GM12878 (cell line): ENCODE measurements at regions not wholly inside any gene's neighbourhood (a gene's known extent, or its start where the extent isn't known, plus 50 kb on each side); places are given as distances from the start of the nearest gene placed in this dataset.

Source experiments
- ATAC-seq: fragments of 200-7000 bp; cut with Tn5 transposase; 3 replicates; pipeline ENCODE4 v1.9.1; 2020; ENCODE audit warnings: mild to moderate bottlenecking, moderate library complexity
- BruUV-seq: library from RNA; stranded (reverse); fragments of 400-500 nt; replicated peaks from 2 replicates; lab custom pipeline; 2021; lab: Mats Ljungman, UMichigan
- CTCF ChIA-PET: fragments of 300-600 bp; sonication (Branson Sonifier 250); formaldehyde crosslinking; extraction: SDS; loops from one replicate; lab custom pipeline; 2021; ENCODE audit warnings: inconsistent platforms; lab: Yijun Ruan, JAX
- POLR2A ChIA-PET: fragments of 350-600 bp; formaldehyde crosslinking; extraction: SDS; loops from one replicate; lab custom pipeline; 2021; ENCODE audit warnings: inconsistent platforms; lab: Charles Lee
- RAD21 ChIA-PET: fragments of 300-600 bp; sonication (Branson Sonifier 250); formaldehyde crosslinking; loops from one replicate; lab custom pipeline; 2023; ENCODE audit warnings: antibody characterized with exemption; ENCODE audit not compliant: unreplicated experiment; lab: Charles Lee
- SMC1A ChIA-PET: fragments of 300-600 bp; sonication (Branson Sonifier 250); formaldehyde crosslinking; loops from one replicate; lab custom pipeline; 2023; ENCODE audit not compliant: unreplicated experiment, uncharacterized antibody; lab: Charles Lee
- DNase-seq: peaks from one replicate; pipeline ENCODE4 v3.0.0-alpha.2; 2011; ENCODE audit warnings: low read depth, low spot score
- FAIRE-seq: peaks from 3 replicates; lab custom pipeline; 2011; peaks lifted over from hg19 to GRCh38; lab: Jason Lieb, UNC
- H2AFZ ChIP-seq: 2 replicates; pipeline ENCODE4 v1.6.0; 2011; ENCODE audit warnings: low read depth, low read length, control low read depth; ENCODE audit not compliant: control insufficient read depth
- H3K27ac ChIP-seq: 2 replicates; pipeline ENCODE4 v1.5.1; 2011; ENCODE audit warnings: control low read depth; ENCODE audit not compliant: control insufficient read depth, insufficient read depth
- H3K27me3 ChIP-seq, 2 experiments: replicated peaks in 1 of 2; 2 replicates each; pipeline versions ENCODE4 v1.6.0 to v1.6.1; 2011; ENCODE audit warnings: low read length in 1 of 2; ENCODE audit not compliant: control insufficient read depth in 2 of 2, insufficient read depth in 2 of 2
- H3K36me3 ChIP-seq, 2 experiments: 2 replicates each; pipeline ENCODE4 v1.5.1; 2011; ENCODE audit warnings: low read length in 1 of 2; ENCODE audit not compliant: control insufficient read depth in 2 of 2, insufficient read depth in 2 of 2
- H3K4me1 ChIP-seq: 2 replicates; pipeline ENCODE4 v1.6.1; 2011; ENCODE audit warnings: mild to moderate bottlenecking, low read length, moderate library complexity, mixed read lengths; ENCODE audit not compliant: control insufficient read depth, insufficient read depth
- H3K4me2 ChIP-seq: 2 replicates; pipeline ENCODE4 v1.6.0; 2011; ENCODE audit warnings: control low read depth; ENCODE audit not compliant: control insufficient read depth, insufficient read depth
- H3K4me3 ChIP-seq: fragments of 200-600 bp; sonication (generic); 2 replicates; pipeline ENCODE4 v1.5.1; 2016
- H3K79me2 ChIP-seq: 2 replicates; pipeline ENCODE4 v1.6.0; 2011; ENCODE audit warnings: low read length; ENCODE audit not compliant: control insufficient read depth, insufficient read depth
- H3K9ac ChIP-seq: 2 replicates; pipeline ENCODE4 v1.8.0; 2011; ENCODE audit warnings: low read length, control low read depth, mixed read lengths; ENCODE audit not compliant: control insufficient read depth, insufficient read depth
- H3K9me3 ChIP-seq: replicated peaks from 3 replicates; pipeline ENCODE4 v1.5.1; 2011; ENCODE audit warnings: mild to moderate bottlenecking, low read length; ENCODE audit not compliant: control insufficient read depth, insufficient read depth
- H4K20me1 ChIP-seq: 2 replicates; pipeline ENCODE4 v1.6.0; 2011; ENCODE audit not compliant: control insufficient read depth, insufficient read depth
- BCL3 ChIP-seq: IDR thresholded peaks from 2 replicates; pipeline ENCODE4 v1.6.1; 2011; ENCODE audit warnings: borderline replicate concordance, low read depth, mild to moderate bottlenecking, moderate library complexity, low read length; ENCODE audit not compliant: insufficient read depth, poor library complexity, severe bottlenecking
- BHLHE40 ChIP-seq, 2 experiments: fragments of 450-650 bp in 1 of 2; IDR thresholded peaks; 2 replicates each; pipeline ENCODE4 v1.6.1; 2011 to 2017; ENCODE audit warnings: low read depth in 2 of 2, borderline replicate concordance in 1 of 2, improper control_type of control experiment in 1 of 2, low read length in 1 of 2, mild to moderate bottlenecking in 1 of 2
- CUX1 ChIP-seq: IDR thresholded peaks from 2 replicates; pipeline ENCODE4 v1.6.1; 2012; ENCODE audit warnings: improper control_type of control experiment, low read depth, low read length; ENCODE audit not compliant: insufficient replicate concordance
- E4F1 ChIP-seq: fragments of 450-650 bp; IDR thresholded peaks from 2 replicates; pipeline ENCODE4 v1.6.1; 2018; ENCODE audit warnings: borderline replicate concordance, mild to moderate bottlenecking; ENCODE audit not compliant: partially characterized antibody
- IRF5 ChIP-seq: fragments of 450-650 bp; IDR thresholded peaks from 2 replicates; pipeline ENCODE4 v1.6.1; 2017; ENCODE audit warnings: borderline replicate concordance
- MEF2B ChIP-seq: fragments of 450-650 bp; IDR thresholded peaks from 2 replicates; pipeline ENCODE4 v1.6.1; 2018; ENCODE audit warnings: mild to moderate bottlenecking, moderate library complexity; ENCODE audit not compliant: partially characterized antibody, poor library complexity, severe bottlenecking
- MTA3 ChIP-seq: IDR thresholded peaks from 2 replicates; pipeline ENCODE4 v1.6.1; 2012; ENCODE audit warnings: low read length, inconsistent platforms, borderline replicate concordance
- PAX8 ChIP-seq: fragments of 450-650 bp; IDR thresholded peaks from 2 replicates; pipeline ENCODE4 v1.6.1; 2017; ENCODE audit warnings: mild to moderate bottlenecking, moderate library complexity
- RCOR1 ChIP-seq: conservative IDR thresholded peaks from 2 replicates; pipeline ENCODE4 v1.6.1; 2012; ENCODE audit warnings: low read depth, low read length, improper control_type of control experiment
- RELA ChIP-seq: fragments of 450-650 bp; IDR thresholded peaks from 2 replicates; pipeline ENCODE4 v1.8.0; 2014; ENCODE audit warnings: borderline replicate concordance; ENCODE audit not compliant: partially characterized antibody
- SMAD1 ChIP-seq: fragments of 450-650 bp; IDR thresholded peaks from 2 replicates; pipeline ENCODE4 v1.6.1; 2018; ENCODE audit warnings: mild to moderate bottlenecking, low read depth; ENCODE audit not compliant: partially characterized antibody
- SP1 ChIP-seq: IDR thresholded peaks from one replicate; pipeline ENCODE4 v1.6.1; 2011; ENCODE audit warnings: low read depth, low read length
- TARDBP ChIP-seq: IDR thresholded peaks from 2 replicates; pipeline ENCODE4 v1.6.1; 2016; ENCODE audit warnings: borderline replicate concordance
- WGBS: methylation state at CpG from one replicate; pipeline ENCODE4 v1.1.6; 2016; ENCODE audit warnings: low lambda C conversion rate; ENCODE audit not compliant: insufficient replicate concordance, insufficient coverage; ENCODE audit errors: missing lambda C conversion rate; 5-methylcytosine and 5-hydroxymethylcytosine counted together
- in situ Hi-C: fragments of 300-500 bp; cut with MboI; formaldehyde crosslinking; loops from 9 replicates; pipeline ENCODE4 v1.14.3; 2018; ENCODE audit warnings: mixed read lengths
- intact Hi-C: fragments of 100-400 bp; cut with micrococcal nuclease; formaldehyde crosslinking; loops from one replicate; pipeline ENCODE4 v1.14.2; 2022; ENCODE audit not compliant: unreplicated experiment
- TF ChIP-seq, protein P1 (sequence below): IDR thresholded peaks from 2 replicates; pipeline ENCODE4 v1.6.1; 2012; ENCODE audit warnings: low read depth, low read length, improper control_type of control experiment

DNA sequence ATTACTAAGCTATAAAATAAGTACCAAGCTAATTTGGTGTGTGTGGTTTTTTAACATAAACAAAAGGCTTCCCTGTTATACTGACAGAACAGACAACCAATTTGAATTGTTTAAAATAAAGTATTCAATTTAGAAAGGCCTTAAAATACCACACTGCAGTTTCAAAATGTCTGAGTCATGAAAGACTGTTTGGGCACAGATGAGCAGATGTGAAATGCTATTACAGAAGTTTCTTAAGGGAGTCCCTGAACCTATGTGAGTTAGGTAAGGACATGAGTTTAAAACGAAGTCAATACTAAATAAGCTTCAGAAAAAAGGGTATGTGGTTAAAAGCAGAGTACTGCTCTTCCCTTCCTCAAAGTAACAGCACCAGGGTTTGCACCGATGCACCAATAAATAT lies 69.7 kb upstream of the SETMAR start:
- H3K4me3 ChIP-seq: no peak overlapping the region
- no peaks in the 10 kb centered on the region for H3K4me1 ChIP-seq
- DNase-seq (no peak), FAIRE-seq (no peak), ATAC-seq (no peak)
- WGBS: 6% methylated on average over 2 of the region's 2 CpGs
- in situ Hi-C loops (no loop called here), intact Hi-C loops (no loop called here)
- H2AFZ ChIP-seq: no peak overlapping the region
- ChIA-PET CTCF (no interaction called here), RAD21 (no interaction called here), SMC1A (no interaction called here), POLR2A (no interaction called here)
- H3K36me3 ChIP-seq: no peaks in the 10 kb centered on the region
- BruUV-seq: no TSS peak
- H3K9ac ChIP-seq: no peak overlapping the region
- peaks cover 0 to 3% of the 10 kb centered on the region in 2 experiments; a peak in 3 of 4 replicates for H3K27me3 ChIP-seq
- no peaks in the 10 kb centered on the region for H4K20me1 ChIP-seq
- no peak overlapping the region for H3K27ac ChIP-seq
- H3K4me2 ChIP-seq: no peak overlapping the region
- TF ChIP-seq RCOR1: no peak
- no peak for TF ChIP-seq RELA
- no peak for TF ChIP-seq MEF2B
- TF ChIP-seq, protein P1, sequence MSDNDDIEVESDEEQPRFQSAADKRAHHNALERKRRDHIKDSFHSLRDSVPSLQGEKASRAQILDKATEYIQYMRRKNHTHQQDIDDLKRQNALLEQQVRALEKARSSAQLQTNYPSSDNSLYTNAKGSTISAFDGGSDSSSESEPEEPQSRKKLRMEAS: no peak
- no peak for TF ChIP-seq CUX1
- TF ChIP-seq MTA3: no peak
- no peak for TF ChIP-seq IRF5
- no peak for TF ChIP-seq BCL3
- TF ChIP-seq BHLHE40 (IDR thresholded peaks at IDR 0.05; ENCODE audit: borderline replicate concordance in 1 of 2, low read depth in 2 of 2, low read length in 1 of 2): no peak
- TF ChIP-seq SP1: no peak
- no peak for TF ChIP-seq PAX8
- no peak for TF ChIP-seq SMAD1
- TF ChIP-seq E4F1: no peak
- no peak for TF ChIP-seq TARDBP
- no peaks in the 10 kb centered on the region for H3K79me2 ChIP-seq
- H3K9me3 ChIP-seq: no peaks in the 10 kb centered on the region
